H1 (cell line): ENCODE measurements at regions not wholly inside any gene's neighbourhood (a gene's known extent, or its start where the extent isn't known, plus 50 kb on each side); places are given as distances from the start of the nearest gene placed in this dataset.

ENCODE experiments used
- CTCF ChIA-PET: fragments of 300-600 bp; sonication (Branson Sonifier 250); formaldehyde crosslinking; loops from one replicate; lab custom pipeline; 2021; ENCODE audit not compliant: partially characterized antibody; lab: Charles Lee
- POLR2A ChIA-PET: fragments of 300-600 bp; sonication (Branson Sonifier 250); formaldehyde crosslinking; loops from one replicate; lab custom pipeline; 2021; ENCODE audit warnings: inconsistent platforms; ENCODE audit not compliant: partially characterized antibody; lab: Charles Lee
- DNase-seq, 2 experiments: peaks; one replicate each; pipeline versions ENCODE4 v3.0.0 to v3.0.0-alpha.2; 2010 to 2022; ENCODE audit warnings: low spot score in 2 of 2, low read depth in 1 of 2, mixed read lengths in 1 of 2
- FAIRE-seq: peaks from 2 replicates; lab custom pipeline; 2011; peaks lifted over from hg19 to GRCh38; lab: Jason Lieb, UNC
- H2AFZ ChIP-seq: 2 replicates; pipeline ENCODE4 v1.8.1; 2012; ENCODE audit warnings: low read length, inconsistent platforms
- H2AK5ac ChIP-seq: 2 replicates; pipeline ENCODE4 v1.6.1; 2013; ENCODE audit warnings: low read depth, low read length
- H2BK120ac ChIP-seq: replicated peaks from 2 replicates; pipeline ENCODE3; 2013; ENCODE audit warnings: low read depth, low read length, inconsistent platforms
- H2BK12ac ChIP-seq: 2 replicates; pipeline ENCODE4 v1.6.1; 2013; ENCODE audit warnings: low read depth, low read length
- H2BK15ac ChIP-seq: 2 replicates; pipeline ENCODE4 v1.6.1; 2013; ENCODE audit warnings: low read length
- H2BK20ac ChIP-seq: 2 replicates; pipeline ENCODE4 v1.6.1; 2013; ENCODE audit warnings: low read length
- H2BK5ac ChIP-seq: 2 replicates; pipeline ENCODE4 v1.6.1; 2013; ENCODE audit warnings: low read depth, low read length
- H3K14ac ChIP-seq: 2 replicates; pipeline ENCODE4 v1.6.1; 2013; ENCODE audit warnings: inconsistent platforms; ENCODE audit not compliant: insufficient read length
- H3K18ac ChIP-seq: 2 replicates; pipeline ENCODE4 v1.6.1; 2013; ENCODE audit warnings: low read length; ENCODE audit errors: extremely low read depth
- H3K23ac ChIP-seq: 2 replicates; pipeline ENCODE4 v1.6.1; 2013; ENCODE audit warnings: inconsistent platforms; ENCODE audit not compliant: insufficient read length
- H3K23me2 ChIP-seq: 2 replicates; pipeline ENCODE4 v1.6.1; 2013; ENCODE audit warnings: low read depth, low read length
- H3K27ac ChIP-seq: 2 replicates; pipeline ENCODE4 v1.6.1; 2011; ENCODE audit warnings: low read depth, low read length, inconsistent platforms
- H3K27me3 ChIP-seq, 4 experiments: replicated peaks in 1 of 4; 1 replicate in 1 of 4; 2 replicates in 3 of 4; pipeline versions ENCODE4 v1.6.1 to v1.8.1; 2011 to 2013; ENCODE audit warnings: low read length in 3 of 4, mild to moderate bottlenecking in 3 of 4, inconsistent platforms in 2 of 4, mixed read lengths in 2 of 4, moderate library complexity in 1 of 4; ENCODE audit not compliant: control insufficient read depth in 3 of 4, insufficient read depth in 3 of 4; ENCODE audit errors: extremely low read depth in 1 of 4
- H3K36me3 ChIP-seq, 4 experiments: 2 replicates each; pipeline versions ENCODE4 v1.6.1 to v1.8.1; 2011 to 2013; ENCODE audit warnings: mild to moderate bottlenecking in 4 of 4, low read length in 3 of 4, moderate library complexity in 2 of 4, control low read depth in 1 of 4, inconsistent platforms in 1 of 4; ENCODE audit not compliant: insufficient read depth in 4 of 4, control insufficient read depth in 2 of 4
- H3K4ac ChIP-seq: replicated peaks from 2 replicates; pipeline ENCODE3; 2013; ENCODE audit warnings: low read length, low read depth, mixed read lengths, inconsistent platforms; ENCODE audit not compliant: insufficient read length
- H3K4me1 ChIP-seq, 4 experiments: replicated peaks in 1 of 4; 1 replicate in 1 of 4; 2 replicates in 3 of 4; pipeline versions ENCODE4 v1.6.1 to v1.8.1; 2011 to 2013; ENCODE audit warnings: low read length in 3 of 4, inconsistent platforms in 2 of 4, mixed read lengths in 1 of 4; ENCODE audit not compliant: insufficient read depth in 4 of 4, control insufficient read depth in 3 of 4
- H3K4me2 ChIP-seq, 2 experiments: 2 replicates each; pipeline versions ENCODE4 v1.6.1 to v1.8.1; 2011 to 2013; ENCODE audit warnings: low read depth in 2 of 2, low read length in 2 of 2, control low read depth in 1 of 2, inconsistent platforms in 1 of 2, mild to moderate bottlenecking in 1 of 2; ENCODE audit not compliant: insufficient read depth in 1 of 2
- H3K4me3 ChIP-seq, 4 experiments: fragments of 200-600, 300-600 bp in 1 of 4; sonication (generic), shearing (Covaris generic), sonication (Bioruptor Twin) in 1 of 4; 2 replicates each; pipeline versions ENCODE4 v1.5.1 to v1.8.1; 2011 to 2016; ENCODE audit warnings: low read length in 4 of 4, low read depth in 3 of 4, control low read depth in 2 of 4, inconsistent platforms in 2 of 4, mild to moderate bottlenecking in 2 of 4, mixed read lengths in 1 of 4, moderate library complexity in 1 of 4; ENCODE audit not compliant: insufficient read depth in 2 of 4; ENCODE audit errors: extremely low read depth in 1 of 4
- H3K56ac ChIP-seq: replicated peaks from 2 replicates; pipeline ENCODE3; 2013; ENCODE audit warnings: low read depth, mild to moderate bottlenecking, mixed read lengths, low read length, inconsistent platforms; ENCODE audit not compliant: insufficient read length
- H3K79me1 ChIP-seq: 2 replicates; pipeline ENCODE4 v1.6.1; 2013; ENCODE audit warnings: low read depth, low read length, control low read depth
- H3K79me2 ChIP-seq, 2 experiments: 2 replicates each; pipeline versions ENCODE4 v1.6.1 to v1.8.1; 2012 to 2013; ENCODE audit warnings: low read length in 2 of 2, mild to moderate bottlenecking in 2 of 2, inconsistent platforms in 1 of 2; ENCODE audit not compliant: insufficient read depth in 2 of 2, control insufficient read depth in 1 of 2
- H3K9ac ChIP-seq, 4 experiments: replicated peaks in 1 of 4; 1 replicate in 1 of 4; 2 replicates in 3 of 4; pipeline versions ENCODE4 v1.6.1 to v1.8.1; 2011 to 2013; ENCODE audit warnings: low read depth in 3 of 4, low read length in 3 of 4, control low read depth in 2 of 4, mild to moderate bottlenecking in 2 of 4, moderate library complexity in 2 of 4, inconsistent platforms in 1 of 4; ENCODE audit errors: extremely low read depth in 1 of 4
- H3K9me3 ChIP-seq, 2 experiments: 2 replicates each; pipeline versions ENCODE4 v1.6.1 to v1.8.1; 2012 to 2013; ENCODE audit warnings: mild to moderate bottlenecking in 2 of 2, moderate library complexity in 2 of 2, control low read depth in 1 of 2, inconsistent platforms in 1 of 2, low read depth in 1 of 2, low read length in 1 of 2, mixed read lengths in 1 of 2; ENCODE audit not compliant: insufficient read depth in 2 of 2
- H4K20me1 ChIP-seq, 2 experiments: replicated peaks in 1 of 2; 2 replicates each; pipeline versions ENCODE3 to v1.8.1; 2011 to 2013; ENCODE audit warnings: inconsistent platforms in 2 of 2, low read length in 2 of 2, mild to moderate bottlenecking in 1 of 2; ENCODE audit not compliant: insufficient read depth in 2 of 2, control insufficient read depth in 1 of 2
- H4K5ac ChIP-seq: 2 replicates; pipeline ENCODE4 v1.6.1; 2013; ENCODE audit warnings: low read length, low read depth, mixed read lengths, inconsistent platforms; ENCODE audit not compliant: insufficient read length
- H4K8ac ChIP-seq: 2 replicates; pipeline ENCODE4 v1.8.0; 2013; ENCODE audit warnings: mild to moderate bottlenecking, moderate library complexity, low read length, inconsistent platforms; ENCODE audit not compliant: insufficient read depth; ENCODE audit errors: extremely low read depth
- H4K91ac ChIP-seq: replicated peaks from 2 replicates; pipeline ENCODE3; 2013; ENCODE audit warnings: low read length, mixed read lengths, inconsistent platforms; ENCODE audit not compliant: insufficient read length
- CHD2 ChIP-seq: IDR thresholded peaks from 2 replicates; pipeline ENCODE4 v1.6.1; 2012; ENCODE audit warnings: low read length, improper control_type of control experiment
- EZH2 ChIP-seq: fragments of 200-600 bp; sonication (generic); IDR thresholded peaks from 2 replicates; pipeline ENCODE4 v1.7.1; 2012; ENCODE audit warnings: low read depth, mild to moderate bottlenecking, moderate library complexity, low read length, inconsistent platforms; ENCODE audit not compliant: severe bottlenecking
- MAX ChIP-seq: IDR thresholded peaks from 2 replicates; pipeline ENCODE4 v1.6.1; 2012; ENCODE audit warnings: inconsistent platforms
- POLR2AphosphoS5 ChIP-seq: IDR thresholded peaks from 2 replicates; pipeline ENCODE4 v1.6.1; 2011; ENCODE audit warnings: low read depth, low read length
- WGBS, 2 experiments: shearing (Covaris generic) in 1 of 2; methylation state at CpG; one replicate each; pipeline versions ENCODE4 v1.1.6 to v1.1.7; 2013 to 2015; ENCODE audit warnings: low lambda C conversion rate in 2 of 2, mixed read lengths in 2 of 2, inconsistent platforms in 1 of 2, low coverage in 1 of 2, missing lambda C conversion rate in 1 of 2; ENCODE audit not compliant: insufficient replicate concordance in 2 of 2, insufficient coverage in 1 of 2, insufficient read length in 1 of 2; ENCODE audit errors: extremely low coverage in 1 of 2, missing lambda C conversion rate in 1 of 2; 5-methylcytosine and 5-hydroxymethylcytosine counted together

GRCh38 chr7:25289518-25289917 is 61.2 kb upstream of the NPVF start:
- no peak overlapping the region for H2BK5ac ChIP-seq

More at GRCh38 chr7:25289518-25289917, 61.2 kb upstream of the NPVF start:
- no peak overlapping the region for H3K4me2 ChIP-seq
- no peak overlapping the region for H4K8ac ChIP-seq
- WGBS, 2 experiments = 90% methylated on average over 1 of the region's 1 CpG; no CpG with 5 or more reads in 1 of the 2 experiments
- FAIRE-seq (no peak), DNase-seq (no peak)
- no peak overlapping the region for H2BK20ac ChIP-seq
- no peak overlapping the region for H3K27ac ChIP-seq
- no peaks in the 10 kb centered on the region for H3K79me2 ChIP-seq
- no peak overlapping the region for H3K23ac ChIP-seq
- H2BK120ac ChIP-seq = no peak overlapping the region
- H3K9ac ChIP-seq = no peak overlapping the region
- no peak overlapping the region for H3K4me3 ChIP-seq
- no peak overlapping the region for H3K14ac ChIP-seq
- H3K4me1 ChIP-seq = no peaks in the 10 kb centered on the region
- H3K36me3 ChIP-seq = no peaks in the 10 kb centered on the region
- POLR2A ChIA-PET = no interaction called here
- no peak overlapping the region for H2AK5ac ChIP-seq
- no peak overlapping the region for H4K5ac ChIP-seq
- H2BK15ac ChIP-seq = no peak overlapping the region
- H2BK12ac ChIP-seq = no peak overlapping the region
- no peaks in the 10 kb centered on the region for H3K23me2 ChIP-seq
- no peak overlapping the region for H2AFZ ChIP-seq
- H3K79me1 ChIP-seq = no peaks in the 10 kb centered on the region
- TF ChIP-seq MAX = no peak
- no peak for TF ChIP-seq EZH2
- TF ChIP-seq POLR2AphosphoS5 = no peak
- no peak for TF ChIP-seq CHD2
- CTCF ChIA-PET = interaction anchor here (0.9 kb wide), 1 partner anchor 25 kb away, joined by 3 read pairs; no protein-coding TSS in a partner anchor
- no peaks in the 10 kb centered on the region for H3K9me3 ChIP-seq
- H4K91ac ChIP-seq = no peak overlapping the region
- H3K27me3 ChIP-seq = no peaks in the 10 kb centered on the region; a peak in 1 of 7 replicates
- H3K4ac ChIP-seq = no peak overlapping the region
- H3K18ac ChIP-seq = no peak overlapping the region
- no peaks in the 10 kb centered on the region for H4K20me1 ChIP-seq
- H3K56ac ChIP-seq = no peak overlapping the region
